DND-41 (cell line): ENCODE measurements at regions not wholly inside any gene's neighbourhood (a gene's known extent, or its start where the extent isn't known, plus 50 kb on each side); places are given as distances from the start of the nearest gene placed in this dataset.

Experiments
- ATAC-seq: fragments of 200-7000 bp; cut with Tn5 transposase; 3 replicates; pipeline ENCODE4 v1.9.1; 2021; ENCODE audit warnings: low read depth; ENCODE audit not compliant: insufficient read depth
- DNase-seq: peaks from one replicate; pipeline ENCODE4 v3.0.0-alpha.2; 2020
- H2AFZ ChIP-seq: 2 replicates; pipeline ENCODE4 v1.6.0; 2012; ENCODE audit warnings: low read depth, low read length
- H3K27ac ChIP-seq: 2 replicates; pipeline ENCODE4 v1.5.1; 2012; ENCODE audit warnings: low read length, inconsistent platforms
- H3K27me3 ChIP-seq: fragments of 200-600 bp; sonication (generic); 2 replicates; pipeline ENCODE4 v1.6.0; 2012; ENCODE audit warnings: low read length, mild to moderate bottlenecking, inconsistent platforms; ENCODE audit not compliant: insufficient read depth, poor library complexity
- H3K36me3 ChIP-seq: 2 replicates; pipeline ENCODE4 v1.5.1; 2012; ENCODE audit warnings: low read length, inconsistent platforms; ENCODE audit not compliant: insufficient read depth
- H3K4me1 ChIP-seq: 2 replicates; pipeline ENCODE4 v1.5.1; 2012; ENCODE audit warnings: mild to moderate bottlenecking, low read length; ENCODE audit not compliant: insufficient read depth
- H3K4me2 ChIP-seq: 2 replicates; pipeline ENCODE4 v1.6.0; 2012; ENCODE audit warnings: mild to moderate bottlenecking, moderate library complexity, low read length, inconsistent platforms; ENCODE audit not compliant: insufficient read depth
- H3K4me3 ChIP-seq, 2 experiments: fragments of 200-600 bp in 1 of 2; shearing (Covaris generic) in 1 of 2; 2 replicates each; pipeline ENCODE4 v1.5.1; 2012 to 2016; ENCODE audit warnings: inconsistent platforms in 2 of 2, low read length in 2 of 2, mild to moderate bottlenecking in 2 of 2, low read depth in 1 of 2, moderate library complexity in 1 of 2
- H3K79me2 ChIP-seq: 2 replicates; pipeline ENCODE4 v1.6.0; 2012; ENCODE audit warnings: low read length, inconsistent platforms; ENCODE audit not compliant: insufficient read depth
- H3K9ac ChIP-seq: 2 replicates; pipeline ENCODE4 v1.6.0; 2012; ENCODE audit warnings: low read depth, mild to moderate bottlenecking, inconsistent platforms, low read length, moderate library complexity
- H3K9me3 ChIP-seq: 2 replicates; pipeline ENCODE4 v1.5.1; 2012; ENCODE audit warnings: low read length, moderate library complexity, mild to moderate bottlenecking, inconsistent platforms; ENCODE audit not compliant: insufficient read depth, severe bottlenecking
- H4K20me1 ChIP-seq: 2 replicates; pipeline ENCODE4 v1.6.0; 2012; ENCODE audit warnings: low read length; ENCODE audit not compliant: insufficient read depth
- CTCF ChIP-seq: IDR thresholded peaks from 2 replicates; pipeline ENCODE4 v1.5.1; 2012; ENCODE audit warnings: borderline replicate concordance, low read length, moderate library complexity, mild to moderate bottlenecking; ENCODE audit not compliant: poor library complexity, severe bottlenecking; ENCODE audit errors: extremely low read depth
- EZH2 ChIP-seq: IDR thresholded peaks from 3 replicates; pipeline ENCODE4 v1.6.1; 2012; ENCODE audit warnings: borderline replicate concordance, low read depth, mild to moderate bottlenecking, moderate library complexity, low read length, inconsistent platforms; ENCODE audit not compliant: severe bottlenecking

GRCh38 chr17:13143001-13143400 is 125.2 kb upstream of the ELAC2 start:
- no peak for DNase-seq
- H3K27ac ChIP-seq, result no peak overlapping the region
- no peaks in the 10 kb centered on the region for H3K4me1 ChIP-seq
- no peaks in the 10 kb centered on the region for H3K27me3 ChIP-seq
- no peak overlapping the region for H3K4me2 ChIP-seq
- H4K20me1 ChIP-seq, result no peaks in the 10 kb centered on the region
- H3K36me3 ChIP-seq, result no peaks in the 10 kb centered on the region
- H3K79me2 ChIP-seq, result no peaks in the 10 kb centered on the region
- H3K4me3 ChIP-seq, result no peak overlapping the region
- H3K9me3 ChIP-seq, result peaks cover 11% of the 10 kb centered on the region
- H3K9ac ChIP-seq, result no peak overlapping the region
- no peak for ATAC-seq
- TF ChIP-seq EZH2, result no peak
- TF ChIP-seq CTCF, result no peak
- no peak overlapping the region for H2AFZ ChIP-seq

GRCh38 chr17:13140750-13141149 is 122.9 kb upstream of the ELAC2 start:
- no peak overlapping the region for H3K4me2 ChIP-seq
- no peak overlapping the region for H3K27ac ChIP-seq
- ATAC-seq, result no peak
- H3K9ac ChIP-seq, result no peak overlapping the region
- no peak for DNase-seq
- no peaks in the 10 kb centered on the region for H4K20me1 ChIP-seq
- H3K9me3 ChIP-seq, result peaks cover 11% of the 10 kb centered on the region
- peak; percentile 17 for TF ChIP-seq CTCF
- no peak for TF ChIP-seq EZH2
- no peaks in the 10 kb centered on the region for H3K79me2 ChIP-seq
- no peaks in the 10 kb centered on the region for H3K36me3 ChIP-seq
- H2AFZ ChIP-seq, result no peak overlapping the region
- H3K4me1 ChIP-seq, result no peaks in the 10 kb centered on the region
- no peak overlapping the region for H3K4me3 ChIP-seq
- no peaks in the 10 kb centered on the region for H3K27me3 ChIP-seq

- peaks cover 11% of the 10 kb centered on the region for H3K9me3 ChIP-seq
- no peak overlapping the region for H3K27ac ChIP-seq
- no peak overlapping the region for H3K4me2 ChIP-seq
- no peaks in the 10 kb centered on the region for H3K79me2 ChIP-seq
- no peaks in the 10 kb centered on the region for H3K27me3 ChIP-seq
- H3K4me1 ChIP-seq, result no peaks in the 10 kb centered on the region
- no peak overlapping the region for H3K4me3 ChIP-seq
- ATAC-seq, result no peak
- TF ChIP-seq CTCF (no peak), EZH2 (no peak)
- H4K20me1 ChIP-seq, result no peaks in the 10 kb centered on the region
- no peak overlapping the region for H3K9ac ChIP-seq
- no peak for DNase-seq
- no peaks in the 10 kb centered on the region for H3K36me3 ChIP-seq
- H2AFZ ChIP-seq, result no peak overlapping the region
Observed at GRCh38 chr17:13135506-13135905, 117.7 kb upstream of the ELAC2 start.

GRCh38 chr17:13134076-13134475 is 116.2 kb upstream of the ELAC2 start:
- H3K9ac ChIP-seq, result no peak overlapping the region
- peaks cover 4% of the 10 kb centered on the region for H3K9me3 ChIP-seq
- no peaks in the 10 kb centered on the region for H3K79me2 ChIP-seq
- H3K27ac ChIP-seq, result no peak overlapping the region
- H4K20me1 ChIP-seq, result no peaks in the 10 kb centered on the region
- H2AFZ ChIP-seq, result no peak overlapping the region
- DNase-seq (no peak), ATAC-seq (no peak)
- H3K4me1 ChIP-seq, result no peaks in the 10 kb centered on the region
- no peaks in the 10 kb centered on the region for H3K36me3 ChIP-seq
- H3K27me3 ChIP-seq, result no peaks in the 10 kb centered on the region
- TF ChIP-seq EZH2, result no peak
- TF ChIP-seq CTCF, result no peak
- H3K4me2 ChIP-seq, result no peak overlapping the region
- no peak overlapping the region for H3K4me3 ChIP-seq
